Astrocyte (in vitro differentiated cells and primary cell): ENCODE measurements at regions not wholly inside any gene's neighbourhood (a gene's known extent, or its start where the extent isn't known, plus 50 kb on each side); places are given as distances from the start of the nearest gene placed in this dataset.

Experiments used
- DNase-seq: peaks from one replicate; pipeline ENCODE4 v3.0.0-alpha.2; 2010; ENCODE audit warnings: low read depth
- FAIRE-seq: peaks from 2 replicates; lab custom pipeline; 2011; peaks lifted over from hg19 to GRCh38; lab: Jason Lieb, UNC
- H2AFZ ChIP-seq: 2 replicates; pipeline ENCODE4 v1.6.0; 2012; ENCODE audit warnings: low read depth, low read length, inconsistent platforms
- H3K27ac ChIP-seq: 2 replicates; pipeline ENCODE4 v1.5.1; 2011; ENCODE audit warnings: low read depth, low read length, inconsistent platforms
- H3K27me3 ChIP-seq: 2 replicates; pipeline ENCODE4 v1.6.0; 2011; ENCODE audit warnings: low read length, inconsistent platforms; ENCODE audit not compliant: insufficient read depth
- H3K36me3 ChIP-seq: 2 replicates; pipeline ENCODE4 v1.5.1; 2011; ENCODE audit warnings: low read length, inconsistent platforms; ENCODE audit not compliant: insufficient read depth
- H3K4me1 ChIP-seq: 2 replicates; pipeline ENCODE4 v1.5.1; 2011; ENCODE audit warnings: low read length, inconsistent platforms; ENCODE audit not compliant: insufficient read depth
- H3K4me2 ChIP-seq: 2 replicates; pipeline ENCODE4 v1.6.0; 2012; ENCODE audit warnings: low read length, inconsistent platforms
- H3K4me3 ChIP-seq: 2 replicates; pipeline ENCODE4 v1.5.1; 2011; ENCODE audit warnings: low read depth, mild to moderate bottlenecking, low read length, inconsistent platforms; ENCODE audit not compliant: insufficient read depth
- H3K79me2 ChIP-seq: 2 replicates; pipeline ENCODE4 v1.6.0; 2012; ENCODE audit warnings: mild to moderate bottlenecking, low read length, inconsistent platforms; ENCODE audit not compliant: insufficient read depth
- H3K9ac ChIP-seq: 2 replicates; pipeline ENCODE4 v1.6.0; 2012; ENCODE audit warnings: mild to moderate bottlenecking, low read length, inconsistent platforms
- H3K9me3 ChIP-seq: 2 replicates; pipeline ENCODE4 v1.5.1; 2012; ENCODE audit warnings: low read depth, mild to moderate bottlenecking, low read length, inconsistent platforms; ENCODE audit not compliant: insufficient read depth
- H4K20me1 ChIP-seq: 2 replicates; pipeline ENCODE4 v1.6.0; 2012; ENCODE audit warnings: low read length, inconsistent platforms; ENCODE audit not compliant: insufficient read depth
- H3K27ac Mint-ChIP-seq: one replicate; pipeline ENCODE4 v1.8.0; 2021; ENCODE audit warnings: mild to moderate bottlenecking, mixed read lengths; ENCODE audit not compliant: unreplicated experiment
- H3K27me3 Mint-ChIP-seq: one replicate; pipeline ENCODE4 v1.8.0; 2021; ENCODE audit warnings: low read depth, mixed read lengths; ENCODE audit not compliant: unreplicated experiment
- H3K36me3 Mint-ChIP-seq: one replicate; pipeline ENCODE4 v1.8.0; 2021; ENCODE audit warnings: low read depth, mixed read lengths; ENCODE audit not compliant: unreplicated experiment
- H3K4me1 Mint-ChIP-seq: one replicate; pipeline ENCODE4 v1.8.0; 2021; ENCODE audit warnings: low read depth, mixed read lengths; ENCODE audit not compliant: unreplicated experiment
- H3K4me3 Mint-ChIP-seq: one replicate; pipeline ENCODE4 v1.8.0; 2021; ENCODE audit warnings: mild to moderate bottlenecking, moderate library complexity, mixed read lengths; ENCODE audit not compliant: unreplicated experiment
- H3K9me3 Mint-ChIP-seq: one replicate; pipeline ENCODE4 v1.8.0; 2021; ENCODE audit warnings: mild to moderate bottlenecking, mixed read lengths; ENCODE audit not compliant: unreplicated experiment
- EZH2 ChIP-seq: IDR thresholded peaks from 2 replicates; pipeline ENCODE4 v1.6.1; 2012; ENCODE audit warnings: mild to moderate bottlenecking, low read length, inconsistent platforms; ENCODE audit not compliant: insufficient read depth
- TF ChIP-seq, protein P1 (sequence below): IDR thresholded peaks from 2 replicates; pipeline ENCODE4 v1.5.1; 2011; ENCODE audit warnings: low read depth, mild to moderate bottlenecking, inconsistent platforms, low read length, moderate library complexity; ENCODE audit not compliant: insufficient read depth

DNA sequence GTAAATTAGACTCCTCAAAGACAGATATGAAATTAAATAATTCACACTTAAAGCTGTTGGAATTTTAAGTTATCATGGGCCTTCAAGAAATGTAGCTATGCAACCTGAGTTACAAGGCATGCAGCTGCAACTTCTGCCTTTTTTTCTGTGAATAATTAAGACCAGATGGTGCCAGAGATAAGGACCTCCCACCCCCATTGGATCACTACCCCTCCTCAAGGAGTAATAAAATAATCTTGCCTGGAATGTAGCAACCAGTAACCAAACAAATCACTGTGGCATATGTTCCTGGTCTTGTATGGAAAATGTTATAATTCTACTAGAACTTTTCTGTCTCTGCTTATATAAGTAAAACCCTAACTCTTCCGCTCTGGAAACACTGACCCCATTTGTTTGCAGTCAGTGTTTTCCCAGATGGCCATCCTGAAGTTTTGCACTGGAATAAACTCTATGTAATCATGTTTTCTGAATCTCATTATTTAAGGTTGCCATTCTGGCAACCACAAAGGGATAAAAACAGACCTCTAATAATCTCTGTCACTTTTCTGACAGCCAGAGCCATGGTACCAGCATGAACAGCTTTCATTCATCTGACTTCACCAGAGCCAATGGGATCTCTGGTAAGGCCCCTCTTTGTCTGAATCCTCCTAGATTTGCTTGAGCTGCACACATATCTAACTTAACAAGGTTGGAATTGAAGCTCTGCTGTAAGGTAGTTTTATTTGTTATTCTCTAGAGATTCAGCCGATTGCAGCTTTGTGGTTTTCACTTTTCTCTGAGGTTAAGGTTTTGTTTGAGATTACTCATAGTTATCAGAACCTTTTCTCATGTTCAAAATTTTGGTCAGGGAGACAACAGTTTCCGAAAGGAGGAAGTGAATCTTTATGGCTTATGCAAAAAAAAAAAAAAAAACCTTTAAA, 274.6 kb downstream of the NAF1 start:
- peaks cover 1% of the 10 kb centered on the region for H3K36me3 Mint-ChIP-seq
- H3K27me3 ChIP-seq: no peaks in the 10 kb centered on the region
- H3K9me3 Mint-ChIP-seq: no peaks in the 10 kb centered on the region
- no peak overlapping the region for H3K4me3 Mint-ChIP-seq
- no peak overlapping the region for H3K4me2 ChIP-seq
- no peaks in the 10 kb centered on the region for H3K36me3 ChIP-seq
- H3K4me1 ChIP-seq: no peaks in the 10 kb centered on the region
- H3K9me3 ChIP-seq: no peaks in the 10 kb centered on the region
- peak; percentile 34 for DNase-seq
- H3K4me1 Mint-ChIP-seq: peaks cover 6% of the 10 kb centered on the region
- no peak overlapping the region for H3K9ac ChIP-seq
- no peaks in the 10 kb centered on the region for H4K20me1 ChIP-seq
- H3K79me2 ChIP-seq: no peaks in the 10 kb centered on the region
- TF ChIP-seq, protein P1, sequence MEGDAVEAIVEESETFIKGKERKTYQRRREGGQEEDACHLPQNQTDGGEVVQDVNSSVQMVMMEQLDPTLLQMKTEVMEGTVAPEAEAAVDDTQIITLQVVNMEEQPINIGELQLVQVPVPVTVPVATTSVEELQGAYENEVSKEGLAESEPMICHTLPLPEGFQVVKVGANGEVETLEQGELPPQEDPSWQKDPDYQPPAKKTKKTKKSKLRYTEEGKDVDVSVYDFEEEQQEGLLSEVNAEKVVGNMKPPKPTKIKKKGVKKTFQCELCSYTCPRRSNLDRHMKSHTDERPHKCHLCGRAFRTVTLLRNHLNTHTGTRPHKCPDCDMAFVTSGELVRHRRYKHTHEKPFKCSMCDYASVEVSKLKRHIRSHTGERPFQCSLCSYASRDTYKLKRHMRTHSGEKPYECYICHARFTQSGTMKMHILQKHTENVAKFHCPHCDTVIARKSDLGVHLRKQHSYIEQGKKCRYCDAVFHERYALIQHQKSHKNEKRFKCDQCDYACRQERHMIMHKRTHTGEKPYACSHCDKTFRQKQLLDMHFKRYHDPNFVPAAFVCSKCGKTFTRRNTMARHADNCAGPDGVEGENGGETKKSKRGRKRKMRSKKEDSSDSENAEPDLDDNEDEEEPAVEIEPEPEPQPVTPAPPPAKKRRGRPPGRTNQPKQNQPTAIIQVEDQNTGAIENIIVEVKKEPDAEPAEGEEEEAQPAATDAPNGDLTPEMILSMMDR: no peak
- TF ChIP-seq EZH2: no peak
- H3K27me3 Mint-ChIP-seq: no peaks in the 10 kb centered on the region
- H2AFZ ChIP-seq: no peak overlapping the region
- H3K27ac ChIP-seq: no peak overlapping the region
- FAIRE-seq: no peak
- no peak overlapping the region for H3K4me3 ChIP-seq
- no peak overlapping the region for H3K27ac Mint-ChIP-seq

DNA sequence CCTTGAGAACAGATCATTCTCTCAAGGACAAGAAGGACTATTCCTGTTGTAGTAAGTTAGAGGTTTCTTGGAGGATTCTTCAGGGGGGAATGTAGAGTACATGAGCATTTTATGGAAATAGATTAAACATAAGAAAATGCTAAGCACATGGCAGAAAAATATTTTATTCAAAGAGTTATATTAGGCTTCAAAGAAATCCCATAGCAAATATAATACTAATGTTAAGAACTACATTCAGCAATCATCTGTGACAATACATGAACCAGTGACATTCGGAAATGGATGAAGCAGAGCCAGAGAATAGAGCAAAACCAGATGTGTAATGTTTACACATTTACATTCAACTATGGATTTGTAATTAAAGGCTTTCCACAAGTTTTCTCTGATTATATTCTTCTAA, 288.6 kb downstream of the NAF1 start:
- Histone ChIP-seq H3K79me2 (no peaks in the 10 kb centered on the region), H3K36me3 (no peaks in the 10 kb centered on the region), H3K27ac (no peak overlapping the region), H3K27me3 (no peaks in the 10 kb centered on the region), H4K20me1 (no peaks in the 10 kb centered on the region), H3K9me3 (no peaks in the 10 kb centered on the region), H3K4me3 (no peak overlapping the region), H3K9ac (no peak overlapping the region), H2AFZ (no peak overlapping the region), H3K4me2 (no peak overlapping the region), H3K4me1 (no peaks in the 10 kb centered on the region)
- Mint-ChIP-seq H3K36me3 (no peaks in the 10 kb centered on the region), H3K4me3 (no peak overlapping the region), H3K4me1 (peaks cover 4% of the 10 kb centered on the region), H3K27me3 (no peaks in the 10 kb centered on the region), H3K27ac (no peak overlapping the region), H3K9me3 (peaks cover 4% of the 10 kb centered on the region)
- TF ChIP-seq, protein P1: no peak
- no peak for TF ChIP-seq EZH2
- DNase-seq: no peak
- FAIRE-seq: no peak

DNA sequence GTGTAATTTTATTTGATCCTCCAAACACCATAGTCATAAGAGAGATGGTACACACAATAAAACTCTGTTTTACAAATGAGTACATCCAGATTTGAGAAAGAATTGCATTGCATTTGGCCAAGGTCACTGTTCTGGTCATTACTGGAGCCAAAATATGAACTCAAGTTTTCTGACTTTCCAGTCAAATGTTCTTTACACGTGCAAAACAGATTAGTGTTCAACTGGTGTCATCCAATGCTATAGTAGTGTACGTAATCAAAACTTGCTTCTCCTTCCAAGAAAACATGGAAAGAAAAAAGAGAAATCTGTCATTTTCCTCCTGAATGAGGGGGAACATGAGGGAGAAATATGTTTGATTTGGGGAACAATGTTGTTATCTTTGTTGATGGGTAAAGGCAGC, 291.9 kb downstream of the NAF1 start:
- DNase-seq: no peak
- Mint-ChIP-seq H3K36me3 (no peaks in the 10 kb centered on the region), H3K27me3 (no peaks in the 10 kb centered on the region), H3K4me3 (no peak overlapping the region), H3K9me3 (peaks cover 4% of the 10 kb centered on the region), H3K4me1 (peaks cover 4% of the 10 kb centered on the region), H3K27ac (no peak overlapping the region)
- no peaks in the 10 kb centered on the region for H3K79me2 ChIP-seq
- no peak overlapping the region for H3K4me3 ChIP-seq
- no peak overlapping the region for H3K27ac ChIP-seq
- no peak for FAIRE-seq
- H3K4me2 ChIP-seq: no peak overlapping the region
- no peak overlapping the region for H3K9ac ChIP-seq
- no peaks in the 10 kb centered on the region for H3K9me3 ChIP-seq
- no peaks in the 10 kb centered on the region for H3K36me3 ChIP-seq
- TF ChIP-seq EZH2: no peak
- TF ChIP-seq, protein P1: no peak
- no peak overlapping the region for H2AFZ ChIP-seq
- H3K27me3 ChIP-seq: no peaks in the 10 kb centered on the region
- no peaks in the 10 kb centered on the region for H3K4me1 ChIP-seq
- no peaks in the 10 kb centered on the region for H4K20me1 ChIP-seq
